TTC549 (cell line): ENCODE measurements at regions not wholly inside any gene's neighbourhood (a gene's known extent, or its start where the extent isn't known, plus 50 kb on each side); places are given as distances from the start of the nearest gene placed in this dataset.
"Not testable (repeated sequence)": the region's sequence is repeated elsewhere in the genome, so short reads cannot be mapped to it uniquely, and the experiment has no call there.

Experiments used
- FAIRE-seq: peaks from 2 replicates; lab custom pipeline; 2012; peaks lifted over from hg19 to GRCh38; lab: Jason Lieb, UNC

DNA sequence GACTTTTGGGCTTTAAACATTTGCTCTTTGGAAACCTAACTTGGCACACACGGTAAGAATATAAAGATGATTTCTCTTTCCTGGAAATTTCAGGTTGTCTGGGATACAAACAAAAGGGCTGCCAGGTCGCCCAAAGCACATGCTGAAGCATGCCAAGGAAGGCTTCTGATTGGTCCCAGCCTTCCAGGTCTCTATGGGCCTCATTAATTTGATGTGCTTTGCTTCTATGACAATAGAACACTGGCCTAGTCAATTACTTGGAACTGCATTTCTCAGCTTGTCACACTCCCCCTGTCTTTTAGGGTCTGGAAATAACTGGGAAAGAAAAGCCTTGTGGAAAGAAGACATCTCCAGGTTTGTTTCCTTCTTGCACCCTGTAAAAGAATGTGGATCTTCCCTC is 228.9 kb downstream of the ADCYAP1 start:
- no peak for FAIRE-seq

DNA sequence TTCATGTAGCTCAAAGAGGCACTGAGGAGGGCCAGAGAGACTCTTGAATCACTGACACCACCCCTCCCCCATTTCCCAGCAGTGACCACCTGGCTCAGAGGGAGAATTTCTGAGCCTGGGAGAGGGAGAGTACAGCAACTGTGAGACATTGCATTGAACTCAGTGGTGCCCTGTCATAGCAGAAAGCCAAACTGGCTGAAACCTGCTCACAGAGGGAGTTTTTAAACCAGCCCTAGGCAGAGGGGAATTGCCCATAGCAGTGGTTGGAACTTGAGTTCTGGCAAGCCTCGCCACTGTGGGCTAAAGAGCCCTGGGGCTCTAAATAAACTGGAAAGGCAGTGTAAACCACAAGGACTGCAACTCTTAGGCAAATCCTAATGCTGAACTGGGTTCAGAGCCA is 243.1 kb downstream of the ADCYAP1 start:
- no peak for FAIRE-seq

DNA sequence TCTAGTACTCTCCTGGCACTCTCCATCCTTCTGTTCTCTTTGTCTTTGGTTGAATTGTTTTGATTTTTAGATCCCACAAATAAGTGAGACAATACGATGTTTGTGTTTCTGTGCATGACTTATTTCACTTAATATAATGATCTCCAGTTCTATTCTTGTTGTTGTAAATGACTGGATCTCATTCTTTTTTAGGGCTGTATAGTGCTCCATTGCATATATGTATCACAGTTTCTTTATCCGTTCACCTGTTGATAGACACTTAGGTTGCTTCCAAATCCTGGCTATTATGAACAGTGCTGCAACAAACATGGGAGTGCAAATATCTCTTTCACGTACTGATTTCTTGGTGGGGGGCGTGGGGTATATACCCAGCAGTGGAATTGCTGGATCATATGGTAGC is 245.0 kb downstream of the ADCYAP1 start:
- no peak for FAIRE-seq

DNA sequence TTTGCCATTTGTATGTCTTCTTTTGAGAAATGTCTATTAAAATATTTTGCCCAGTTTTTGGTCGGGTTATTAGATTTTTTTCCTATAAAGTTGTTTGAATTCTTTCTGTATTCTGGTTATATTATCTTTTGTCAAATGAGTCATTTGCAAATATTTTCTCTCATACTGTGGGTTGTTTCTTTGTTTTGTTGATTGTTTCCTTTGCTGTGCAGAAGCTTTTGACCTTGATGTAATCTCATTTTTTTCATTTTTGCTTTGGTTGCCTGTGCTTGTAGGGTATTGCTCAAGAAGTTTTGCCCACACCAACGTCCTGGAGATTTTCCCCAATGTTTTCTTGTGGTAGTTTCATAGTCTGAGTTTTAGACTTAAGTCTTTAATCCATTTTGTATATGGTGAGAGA is 245.7 kb downstream of the ADCYAP1 start:
- FAIRE-seq, result no peak

DNA sequence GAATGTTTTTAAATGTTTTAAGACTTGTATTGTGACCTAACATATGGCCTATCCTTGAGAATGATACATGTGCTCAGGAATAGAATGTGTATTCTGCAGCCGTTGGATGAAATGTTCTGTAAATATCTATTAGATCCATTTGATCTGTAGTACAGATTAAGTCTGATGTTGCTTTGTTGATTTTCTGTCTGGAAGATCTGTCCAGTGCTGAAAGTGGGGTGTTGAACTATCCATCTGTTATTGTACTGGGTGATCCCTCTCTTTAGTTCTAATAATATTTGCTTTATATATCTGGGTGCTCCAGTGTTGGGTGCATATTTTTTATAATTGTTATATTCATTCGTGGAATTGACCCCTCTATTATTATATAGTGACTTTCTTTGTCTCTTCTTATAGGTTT is 248.3 kb downstream of the ADCYAP1 start:
- FAIRE-seq, result not testable (repeated sequence)

DNA sequence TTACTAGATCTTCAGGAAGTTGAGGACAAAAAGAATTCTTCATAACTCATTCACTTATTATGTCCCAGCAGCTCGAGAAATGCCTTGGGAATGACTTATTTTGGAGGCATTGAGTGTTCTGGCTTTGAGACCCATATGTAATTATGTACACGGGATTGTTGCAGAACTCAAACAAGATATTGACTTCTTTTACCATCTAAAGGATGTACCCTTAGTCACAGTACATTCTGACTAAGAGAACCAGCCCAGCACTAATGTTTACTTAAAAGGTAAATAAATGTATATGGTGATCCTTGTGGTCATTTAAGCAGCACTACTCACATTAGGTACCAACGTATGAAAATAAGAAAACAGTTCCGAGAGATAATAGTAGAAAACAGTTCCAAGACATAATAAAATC is 268.9 kb downstream of the ADCYAP1 start:
- FAIRE-seq, result no peak

DNA sequence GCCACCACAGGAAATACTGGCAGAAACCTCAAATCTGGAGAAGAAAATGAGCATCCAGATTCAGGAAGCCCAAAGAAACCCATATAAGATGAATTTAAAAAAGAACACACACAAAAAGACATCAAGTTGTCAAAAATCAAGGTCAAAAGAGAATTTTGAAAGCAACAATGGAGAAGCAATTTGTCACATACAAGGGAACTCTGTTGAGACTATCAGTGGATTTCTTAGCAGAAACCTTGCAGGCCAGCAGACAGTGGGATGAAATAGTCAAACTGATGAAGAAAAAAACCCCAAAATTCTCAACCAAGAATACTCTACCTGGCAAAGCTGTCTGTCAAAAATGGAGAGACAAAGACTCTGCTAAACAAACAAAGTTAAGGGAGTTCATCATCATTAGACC is 272.6 kb downstream of the ADCYAP1 start:
- no peak for FAIRE-seq

DNA sequence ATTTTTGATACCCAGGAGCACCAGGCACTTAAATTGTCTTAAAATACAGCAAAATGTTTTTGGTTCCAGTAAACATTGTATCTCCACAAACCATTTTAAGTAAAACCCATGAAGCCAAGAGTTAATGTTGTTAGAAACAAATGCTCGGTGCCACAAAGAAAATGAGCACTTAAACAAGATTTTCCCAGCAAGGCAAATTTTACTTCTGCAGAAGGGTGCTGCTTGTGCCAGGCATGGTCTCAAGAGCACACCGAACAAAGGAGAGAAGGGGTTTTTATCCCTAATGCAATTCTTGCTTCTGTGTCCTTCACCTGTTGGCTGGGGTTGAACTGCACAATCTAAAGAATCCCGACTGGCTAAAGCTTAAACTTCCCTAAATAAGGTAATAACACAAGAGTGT is 286.7 kb downstream of the ADCYAP1 start:
- no peak for FAIRE-seq

DNA sequence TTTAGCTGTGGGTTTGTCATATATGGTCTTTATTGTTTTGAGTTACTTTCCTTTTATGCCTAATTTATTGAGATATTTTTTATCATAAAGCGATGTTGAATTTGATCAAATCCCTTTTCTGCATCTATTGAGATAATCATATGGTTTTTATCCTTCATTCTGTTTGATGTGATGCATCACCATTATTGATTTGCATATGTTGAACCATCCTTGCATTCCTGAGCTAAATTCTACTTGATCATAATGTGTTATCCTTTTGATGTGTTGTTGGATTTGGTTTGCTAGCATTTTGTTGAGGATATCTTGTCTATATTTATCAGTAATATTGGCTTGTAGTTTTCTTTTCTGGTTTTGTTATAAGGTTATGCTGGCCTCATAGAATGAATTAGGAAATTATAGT is 308.5 kb downstream of the ADCYAP1 start:
- no peak for FAIRE-seq

DNA sequence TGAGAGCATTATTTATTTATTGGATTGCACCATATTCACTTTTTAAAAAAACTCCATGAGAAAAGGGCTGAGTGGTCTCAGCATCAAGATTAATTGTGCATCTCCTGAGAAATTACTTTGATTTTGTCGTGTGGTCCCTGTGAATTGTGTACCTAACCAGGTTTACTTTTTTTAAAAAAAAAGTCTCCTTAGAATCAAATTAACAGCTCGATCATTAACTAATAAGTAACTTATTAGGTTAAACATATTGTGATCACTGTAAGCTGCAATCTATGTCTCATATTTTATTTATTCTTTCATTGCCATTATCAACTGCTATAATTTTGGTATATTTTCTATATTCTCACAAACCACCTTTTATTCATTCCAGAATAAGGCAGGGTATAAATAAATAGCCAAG is 318.2 kb downstream of the ADCYAP1 start:
- no peak for FAIRE-seq

DNA sequence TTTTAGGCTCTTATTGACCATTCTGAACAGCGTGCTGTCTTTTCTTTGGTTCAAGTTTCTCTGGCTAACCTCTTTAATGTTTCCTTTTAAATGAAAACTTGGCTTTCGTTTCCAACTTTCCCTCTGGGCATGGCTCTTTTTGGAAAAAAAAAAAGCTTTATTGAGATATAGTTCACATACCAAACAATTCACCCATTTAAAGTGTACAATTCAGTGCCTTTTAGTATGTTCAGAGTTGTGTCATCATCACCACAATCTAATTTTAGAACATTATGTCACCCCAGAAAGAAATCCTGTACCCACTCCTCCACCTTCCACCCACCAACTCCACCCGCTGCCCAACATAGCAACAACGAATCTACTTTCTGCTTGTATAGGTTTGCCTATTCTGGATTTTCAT is 322.4 kb downstream of the ADCYAP1 start:
- no peak for FAIRE-seq

DNA sequence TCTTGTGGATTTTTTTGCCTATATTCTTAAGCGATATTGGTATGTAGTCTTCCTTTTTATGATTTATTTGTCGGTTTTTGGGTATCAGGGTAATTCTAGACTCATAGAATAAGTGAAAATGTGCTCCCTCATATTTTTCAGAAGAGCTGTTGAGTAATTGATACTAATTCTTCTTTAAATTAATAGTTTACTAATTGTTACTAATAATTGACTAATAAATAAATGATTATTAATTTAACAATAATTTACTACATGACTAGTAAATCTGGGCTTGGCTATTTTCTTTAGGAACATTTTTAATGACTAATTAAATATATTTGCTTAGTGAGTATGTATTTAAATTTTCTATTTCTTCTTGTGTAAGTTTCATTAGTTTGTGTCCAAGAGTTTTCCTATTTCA is 325.0 kb downstream of the ADCYAP1 start:
- no peak for FAIRE-seq

DNA sequence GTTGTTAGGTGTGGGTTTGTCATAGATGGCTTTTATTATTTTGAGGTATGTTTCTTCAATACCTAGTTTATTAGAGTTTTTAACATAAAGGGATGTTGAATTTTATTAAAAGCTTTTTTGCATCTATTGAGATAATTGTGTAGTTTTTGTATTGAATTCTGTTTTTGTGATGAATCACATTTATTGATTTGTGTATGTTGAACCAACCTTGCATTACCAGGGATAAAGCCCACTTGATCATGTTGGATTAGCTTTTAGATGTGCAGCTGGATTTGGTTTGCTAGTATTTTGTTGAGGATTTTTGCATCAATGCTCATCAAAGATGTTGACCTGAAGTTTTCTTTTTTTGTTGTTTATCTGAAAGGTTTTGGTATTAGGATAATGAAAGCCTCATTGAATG is 328.2 kb downstream of the ADCYAP1 start:
- no peak for FAIRE-seq

DNA sequence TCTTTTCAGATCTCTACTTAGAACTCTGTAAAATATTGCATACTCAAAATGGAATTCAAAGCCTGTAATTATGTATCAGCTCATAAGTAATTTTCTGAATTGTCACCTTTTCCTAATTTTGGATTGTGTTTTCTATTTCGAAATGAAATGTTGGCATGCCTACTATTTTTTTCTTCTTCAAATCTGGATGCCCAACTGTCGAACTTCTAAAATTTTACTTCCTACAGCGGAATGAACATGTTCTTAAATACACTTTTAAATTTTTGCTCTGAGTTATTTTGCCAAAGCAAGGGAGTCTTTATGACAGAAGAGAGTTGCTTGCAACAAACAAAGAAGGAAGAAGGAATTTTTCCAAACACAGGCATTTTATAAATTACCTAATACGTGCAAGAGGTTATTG is 336.0 kb downstream of the ADCYAP1 start:
- FAIRE-seq, result no peak

DNA sequence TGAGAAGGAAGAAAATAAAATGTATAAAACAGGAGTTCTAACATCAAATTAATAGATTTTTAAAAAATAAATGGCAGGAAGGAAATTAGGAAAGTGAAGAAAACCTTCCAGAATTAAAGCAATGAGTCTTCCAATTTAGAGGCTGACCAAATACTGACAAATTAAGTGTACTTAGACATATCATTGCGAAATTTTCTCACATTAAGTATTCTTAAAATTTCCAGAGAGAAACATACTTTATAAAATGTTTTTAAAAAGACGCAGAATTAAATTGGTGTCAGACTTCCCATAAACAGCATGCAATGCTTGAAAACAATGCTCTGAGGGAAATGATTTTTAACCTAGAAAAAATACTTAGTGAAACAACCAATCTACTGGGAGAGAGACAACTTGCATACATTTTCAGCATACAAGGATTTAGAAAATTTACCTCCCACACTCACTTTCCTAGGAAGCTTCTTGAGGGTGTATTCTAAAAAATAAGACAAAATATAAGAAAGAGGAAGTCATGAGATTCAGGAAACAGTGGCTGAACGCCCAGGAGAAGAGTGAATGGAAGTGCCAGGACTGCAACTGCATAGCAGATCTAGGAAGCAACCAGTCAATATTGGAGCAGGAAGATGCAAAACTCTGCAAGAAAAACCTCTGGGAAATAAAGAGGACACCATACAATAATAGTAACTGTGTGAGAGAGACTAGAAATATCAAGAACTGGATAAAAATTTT is 339.9 kb downstream of the ADCYAP1 start:
- no peak for FAIRE-seq

DNA sequence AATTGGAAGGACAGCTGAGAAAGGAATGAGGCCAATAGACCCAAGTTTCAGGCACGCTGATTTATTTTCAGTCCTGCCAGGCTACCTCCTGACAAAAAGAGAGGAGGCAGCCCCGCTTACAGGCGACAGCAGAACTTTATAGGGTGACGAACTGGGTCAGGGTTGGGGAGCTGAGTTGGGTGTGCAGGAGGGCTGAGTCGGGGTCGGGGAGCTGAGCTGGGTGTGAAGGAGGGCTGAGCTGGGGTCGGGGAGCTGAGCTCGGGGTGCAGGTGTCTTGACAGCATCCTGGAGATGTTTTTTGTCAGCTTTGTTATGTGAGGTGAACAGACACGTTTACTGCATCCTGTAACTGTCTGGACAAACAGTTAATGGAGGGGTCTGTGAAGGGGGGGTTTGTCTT is 342.2 kb downstream of the ADCYAP1 start:
- FAIRE-seq, result no peak

DNA sequence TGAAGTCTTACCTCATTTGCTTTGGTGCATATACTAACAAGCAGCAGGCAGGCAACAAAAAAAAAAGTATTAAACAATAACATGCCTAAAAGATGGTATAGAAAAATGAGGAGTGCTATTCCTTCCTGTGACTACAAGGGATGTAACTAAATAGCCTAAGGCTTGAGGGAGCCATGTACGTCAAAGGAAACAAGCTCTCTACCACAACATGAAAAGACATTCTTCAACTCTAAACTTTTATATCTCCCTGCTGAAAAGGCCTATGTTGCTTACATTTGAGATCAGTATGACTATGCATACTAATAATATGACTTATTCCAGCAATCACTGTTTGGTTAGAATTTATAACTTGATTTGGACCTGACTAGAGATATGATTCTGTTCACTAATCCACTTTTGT is 347.9 kb downstream of the ADCYAP1 start:
- no peak for FAIRE-seq

DNA sequence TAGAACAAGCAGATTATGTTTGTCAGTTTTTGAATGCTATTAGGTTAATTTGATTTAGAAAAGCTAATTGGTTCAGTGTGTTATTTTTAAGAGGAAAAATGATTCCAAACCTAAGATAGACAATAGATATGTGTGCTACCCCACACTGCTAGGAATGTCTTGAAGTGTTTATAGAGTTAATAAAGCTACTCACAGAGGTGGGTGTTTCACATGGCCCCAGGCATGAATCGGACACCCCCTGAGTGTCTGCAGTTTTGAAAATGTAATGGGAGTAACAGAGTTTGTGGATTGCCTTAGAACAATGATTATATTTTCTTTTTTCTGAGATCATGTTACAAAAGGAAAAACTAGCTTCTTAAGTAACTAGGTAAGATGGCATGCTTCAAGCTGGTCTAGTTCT is 348.3 kb downstream of the ADCYAP1 start:
- FAIRE-seq, result no peak

DNA sequence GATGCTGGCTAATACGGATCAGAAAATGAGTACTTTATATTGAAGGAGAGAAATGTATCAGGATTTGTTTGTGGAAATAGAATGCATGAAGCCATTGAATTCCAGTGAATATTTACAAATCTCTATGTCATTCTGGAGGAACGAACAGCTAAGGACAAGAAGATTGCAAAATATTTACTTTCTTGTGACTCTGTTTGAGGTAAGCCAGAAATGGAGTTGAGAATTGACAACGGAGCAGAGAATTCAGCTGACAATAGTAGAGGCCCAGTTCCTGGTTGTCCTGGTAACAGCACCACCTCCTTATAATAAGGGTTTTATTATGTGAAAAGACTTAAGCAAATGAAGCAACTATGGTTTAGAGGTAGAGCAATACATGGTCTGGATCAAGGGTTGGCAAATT is 349.2 kb downstream of the ADCYAP1 start:
- FAIRE-seq, result no peak

DNA sequence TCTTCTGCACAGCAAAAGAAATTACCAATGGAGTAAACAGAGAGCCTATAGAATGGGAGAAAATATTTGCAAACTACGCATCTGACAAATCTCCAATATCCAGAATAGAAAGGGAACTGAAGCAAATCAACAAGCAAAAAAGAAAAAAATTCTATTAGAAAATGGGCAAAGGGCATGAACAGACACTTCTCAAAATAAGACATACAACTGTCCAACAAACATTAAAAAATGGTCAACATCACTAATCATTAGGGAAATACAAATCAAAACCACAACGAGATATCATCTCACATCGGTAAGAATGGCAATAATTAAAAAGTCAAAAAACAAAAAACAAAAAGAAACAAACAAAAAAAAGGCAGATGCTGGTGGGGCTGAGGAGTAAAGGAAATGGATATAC is 356.4 kb downstream of the ADCYAP1 start:
- no peak for FAIRE-seq

DNA sequence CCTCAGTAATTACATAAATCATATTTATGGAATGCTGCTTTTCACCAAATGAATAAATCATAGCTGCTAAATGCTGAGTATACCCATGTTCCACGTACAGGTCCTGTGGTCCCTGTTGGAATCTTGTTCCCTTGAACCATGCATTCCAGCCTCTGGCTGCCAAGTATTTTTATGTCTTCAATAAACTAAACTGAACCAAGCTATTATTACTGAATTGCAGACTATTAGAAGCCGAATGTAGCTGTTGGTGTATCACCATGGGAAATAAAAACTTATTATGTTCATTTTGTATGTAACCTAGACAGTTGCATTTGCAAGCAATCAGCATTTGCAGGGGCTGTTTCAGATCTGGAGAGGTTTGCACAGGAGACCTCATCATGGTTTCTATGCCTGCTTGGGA is 362.4 kb downstream of the ADCYAP1 start:
- FAIRE-seq, result no peak

DNA sequence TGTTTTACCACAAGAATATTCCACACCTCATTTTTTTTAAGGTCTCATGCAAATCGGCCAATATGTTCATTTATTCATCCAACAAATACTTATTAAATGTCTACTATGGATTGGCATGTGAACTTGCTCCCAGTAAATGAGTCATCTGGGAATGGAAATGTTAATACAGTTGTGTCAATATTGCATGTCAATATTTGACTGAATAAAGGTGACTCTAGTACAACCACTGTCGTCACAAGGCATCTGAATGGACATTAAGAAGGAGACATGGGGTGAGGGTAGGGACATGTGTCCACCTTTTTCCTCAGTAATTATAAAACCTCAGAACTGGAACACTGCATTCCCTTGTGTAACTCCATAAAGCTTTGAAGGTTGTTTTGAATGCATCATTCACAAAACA is 365.4 kb downstream of the ADCYAP1 start:
- FAIRE-seq, result no peak

DNA sequence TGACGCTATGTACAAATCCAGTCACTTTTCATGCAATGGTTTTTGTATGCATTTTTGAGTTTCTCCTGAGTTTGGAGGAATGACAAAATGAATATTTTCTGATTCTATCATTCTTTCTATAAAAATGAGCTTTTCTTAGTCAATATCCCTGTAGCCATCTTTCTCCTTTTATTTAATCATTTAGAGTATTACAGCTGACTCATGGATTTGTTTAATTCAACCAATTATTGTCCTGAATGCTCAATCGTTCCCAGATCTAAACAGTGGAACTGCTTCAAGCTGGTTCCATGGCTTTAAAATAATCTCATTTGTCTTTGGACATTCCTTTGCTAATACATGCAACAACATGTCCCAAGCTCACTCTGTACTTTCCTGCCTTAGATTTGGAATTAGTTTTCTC is 368.8 kb downstream of the ADCYAP1 start:
- FAIRE-seq, result no peak

DNA sequence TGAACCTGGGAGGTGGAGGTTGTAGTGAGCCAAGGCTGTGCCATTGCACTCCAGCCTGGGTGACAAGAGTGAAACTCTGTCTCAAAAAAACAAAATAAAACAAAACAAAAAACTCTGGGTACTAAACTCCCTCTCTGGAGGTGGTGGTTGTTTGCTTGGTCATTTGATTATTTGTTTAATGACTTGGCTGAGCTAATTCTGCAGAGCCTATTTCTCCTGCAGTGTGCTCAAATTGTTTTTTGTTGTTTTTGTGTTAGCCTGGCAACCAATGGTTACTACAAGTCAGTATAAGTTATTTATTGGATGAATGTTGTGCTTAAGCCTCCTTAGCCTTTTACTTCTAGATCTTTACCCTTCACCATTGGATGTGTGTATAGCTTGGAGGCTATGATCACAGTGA is 387.5 kb downstream of the ADCYAP1 start:
- FAIRE-seq, result no peak

DNA sequence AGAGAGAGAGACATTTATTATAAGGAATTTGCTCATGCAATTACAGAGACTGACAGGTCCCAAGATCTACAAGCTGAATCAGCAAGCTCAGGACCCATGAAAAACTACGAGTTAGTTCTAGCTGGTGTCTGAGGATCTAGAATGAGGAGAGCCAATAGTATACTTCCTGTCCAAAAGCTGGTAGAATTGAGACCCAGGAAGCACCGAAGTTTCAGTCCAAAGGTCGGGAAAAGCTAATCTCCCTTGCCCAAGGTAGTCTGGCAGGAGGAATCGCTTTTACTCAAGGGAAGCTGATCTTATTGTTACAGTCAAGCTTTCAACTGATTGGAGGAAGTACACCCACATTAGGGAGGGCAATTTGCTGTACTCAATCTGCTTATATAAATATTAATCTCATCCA is 389.6 kb downstream of the ADCYAP1 start:
- FAIRE-seq, result no peak
